ENCODE measurements at regions not wholly inside any gene's neighbourhood (a gene's known extent, or its start where the extent isn't known, plus 50 kb on each side); places are given as distances from the start of the nearest gene placed in this dataset.

DNA sequence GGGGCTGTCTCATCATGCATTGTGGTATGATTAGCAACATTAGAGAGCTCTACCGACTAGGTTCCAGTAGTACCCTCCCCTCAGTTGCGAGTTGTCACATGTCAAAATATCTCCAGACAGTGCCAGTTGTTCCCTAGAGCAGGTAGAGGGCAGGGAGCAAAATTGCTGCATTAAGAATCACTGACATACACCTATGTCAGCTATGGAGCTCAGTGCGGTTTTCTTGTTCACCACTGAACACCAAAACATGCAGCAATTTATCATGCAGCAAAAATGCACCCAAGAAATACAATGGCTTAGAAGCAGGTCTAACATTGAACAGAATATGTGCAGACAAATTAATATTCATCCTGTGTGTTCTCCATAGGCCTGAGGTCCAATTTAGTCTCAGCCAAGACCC, 186.9 kb upstream of the STARD13 start:
- H3K4me1 ChIP-seq = no peaks in the 10 kb centered on the region
- TF ChIP-seq, protein P1, sequence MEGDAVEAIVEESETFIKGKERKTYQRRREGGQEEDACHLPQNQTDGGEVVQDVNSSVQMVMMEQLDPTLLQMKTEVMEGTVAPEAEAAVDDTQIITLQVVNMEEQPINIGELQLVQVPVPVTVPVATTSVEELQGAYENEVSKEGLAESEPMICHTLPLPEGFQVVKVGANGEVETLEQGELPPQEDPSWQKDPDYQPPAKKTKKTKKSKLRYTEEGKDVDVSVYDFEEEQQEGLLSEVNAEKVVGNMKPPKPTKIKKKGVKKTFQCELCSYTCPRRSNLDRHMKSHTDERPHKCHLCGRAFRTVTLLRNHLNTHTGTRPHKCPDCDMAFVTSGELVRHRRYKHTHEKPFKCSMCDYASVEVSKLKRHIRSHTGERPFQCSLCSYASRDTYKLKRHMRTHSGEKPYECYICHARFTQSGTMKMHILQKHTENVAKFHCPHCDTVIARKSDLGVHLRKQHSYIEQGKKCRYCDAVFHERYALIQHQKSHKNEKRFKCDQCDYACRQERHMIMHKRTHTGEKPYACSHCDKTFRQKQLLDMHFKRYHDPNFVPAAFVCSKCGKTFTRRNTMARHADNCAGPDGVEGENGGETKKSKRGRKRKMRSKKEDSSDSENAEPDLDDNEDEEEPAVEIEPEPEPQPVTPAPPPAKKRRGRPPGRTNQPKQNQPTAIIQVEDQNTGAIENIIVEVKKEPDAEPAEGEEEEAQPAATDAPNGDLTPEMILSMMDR (IDR thresholded peaks at IDR 0.05) = no peak

DNA sequence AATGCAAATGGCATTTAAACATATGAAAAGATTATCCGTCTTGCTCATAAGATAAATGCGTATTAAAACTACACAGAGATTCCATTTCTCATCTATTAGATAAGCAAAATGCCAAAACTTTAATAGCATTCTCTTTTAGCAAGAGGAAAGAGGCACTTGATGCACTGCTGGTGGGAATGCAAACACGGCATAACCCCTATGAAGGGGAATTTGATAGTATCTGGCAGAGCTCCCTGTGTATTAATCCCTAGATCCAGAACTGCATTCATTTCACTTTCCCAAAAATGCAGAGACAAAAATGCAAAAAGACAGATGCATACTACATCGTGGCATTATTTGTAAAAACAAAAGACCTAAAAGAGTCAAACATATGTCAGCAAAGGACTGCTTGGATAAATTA, 193.6 kb upstream of the STARD13 start:
- Histone ChIP-seq H3K27ac (no peak overlapping the region), H3K4me1 (no peaks in the 10 kb centered on the region), H3K4me2 (ENCODE audit: low read length) (no peak overlapping the region), H3K9ac (no peak overlapping the region), H3K27me3 (ENCODE audit: control insufficient read depth, insufficient read depth, low read length) (no peaks in the 10 kb centered on the region), H3K4me3 (ENCODE audit: low read depth, low read length) (no peak overlapping the region), H3K79me2 (no peaks in the 10 kb centered on the region), H3K9me3 (ENCODE audit: control insufficient read depth, low read length) (peaks cover under 1% of the 10 kb centered on the region), H2AFZ (no peak overlapping the region), H3K36me3 (ENCODE audit: control insufficient read depth, insufficient read depth, low read length) (no peaks in the 10 kb centered on the region)
- TF ChIP-seq, protein P1 (IDR thresholded peaks at IDR 0.05) = no peak

More for the DNA sequence above, 186.9 kb upstream of the STARD13 start:
- Histone ChIP-seq H2AFZ (no peak overlapping the region), H3K4me3 (ENCODE audit: low read depth, low read length) (no peak overlapping the region), H3K27me3 (ENCODE audit: control insufficient read depth, insufficient read depth, low read length) (no peaks in the 10 kb centered on the region), H3K79me2 (no peaks in the 10 kb centered on the region), H3K4me2 (ENCODE audit: low read length) (no peak overlapping the region), H3K9me3 (ENCODE audit: control insufficient read depth, low read length) (no peaks in the 10 kb centered on the region), H3K9ac (no peak overlapping the region), H3K27ac (no peak overlapping the region), H3K36me3 (ENCODE audit: control insufficient read depth, insufficient read depth, low read length) (no peaks in the 10 kb centered on the region)

DNA sequence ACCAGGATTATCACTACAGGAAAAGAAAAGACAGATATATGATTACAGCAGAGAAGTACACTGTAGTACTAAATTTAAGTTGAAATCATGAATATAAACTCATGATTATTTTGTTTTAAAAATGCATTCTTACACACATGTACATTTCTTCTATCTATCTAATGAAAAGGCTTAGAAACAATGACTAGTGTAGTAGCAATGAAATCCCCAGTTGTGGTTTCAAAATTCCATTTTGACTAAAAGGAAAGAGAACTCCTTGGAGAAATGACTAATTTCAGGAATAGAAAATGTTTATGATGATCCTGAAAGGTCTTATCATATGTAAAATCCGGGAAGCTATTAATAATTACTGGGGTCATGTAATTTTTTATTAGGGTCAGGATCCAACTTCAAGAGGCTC, 195.0 kb upstream of the STARD13 start:
- TF ChIP-seq, protein P1 (IDR thresholded peaks at IDR 0.05) = no peak

DNA sequence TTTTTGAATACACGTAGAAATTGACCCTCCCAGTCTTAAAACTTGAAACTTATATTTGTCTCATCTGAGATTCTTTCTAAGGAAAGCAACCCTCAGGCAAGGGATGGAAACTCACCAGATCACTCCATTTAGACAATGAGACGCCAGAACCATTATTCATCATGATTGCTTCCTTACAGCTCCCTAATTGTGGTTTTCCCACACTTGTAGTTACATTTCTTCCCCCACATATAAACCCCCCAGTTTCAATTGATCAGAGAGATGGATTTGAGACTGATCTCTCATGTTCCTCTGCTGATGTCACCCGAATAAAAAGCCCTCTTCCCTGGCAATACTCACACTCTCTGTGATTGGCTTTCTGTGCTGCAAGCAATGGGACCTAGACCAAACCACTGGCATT, 197.9 kb upstream of the STARD13 start:
- H3K4me3 ChIP-seq (ENCODE audit: low read depth, low read length) = no peak overlapping the region
- peaks cover 6% of the 10 kb centered on the region for H3K9me3 ChIP-seq (ENCODE audit: control insufficient read depth, low read length)
- H3K27me3 ChIP-seq (ENCODE audit: control insufficient read depth, insufficient read depth, low read length) = no peaks in the 10 kb centered on the region
- no peaks in the 10 kb centered on the region for H3K4me1 ChIP-seq
- no peak overlapping the region for H3K27ac ChIP-seq
- no peak overlapping the region for H3K4me2 ChIP-seq (ENCODE audit: low read length)
- TF ChIP-seq, protein P1 (IDR thresholded peaks at IDR 0.05) = no peak
- no peak overlapping the region for H3K9ac ChIP-seq
- no peak overlapping the region for H2AFZ ChIP-seq
- no peaks in the 10 kb centered on the region for H3K79me2 ChIP-seq
- no peaks in the 10 kb centered on the region for H3K36me3 ChIP-seq (ENCODE audit: control insufficient read depth, insufficient read depth, low read length)

More for the DNA sequence above, 195.0 kb upstream of the STARD13 start:
- no peaks in the 10 kb centered on the region for H3K4me1 ChIP-seq
- H3K4me2 ChIP-seq (ENCODE audit: low read length) = no peak overlapping the region
- H2AFZ ChIP-seq = no peak overlapping the region
- H3K4me3 ChIP-seq (ENCODE audit: low read depth, low read length) = no peak overlapping the region
- H3K36me3 ChIP-seq (ENCODE audit: control insufficient read depth, insufficient read depth, low read length) = no peaks in the 10 kb centered on the region
- no peak overlapping the region for H3K9ac ChIP-seq
- no peaks in the 10 kb centered on the region for H3K27me3 ChIP-seq (ENCODE audit: control insufficient read depth, insufficient read depth, low read length)
- H3K79me2 ChIP-seq = no peaks in the 10 kb centered on the region
- no peak overlapping the region for H3K27ac ChIP-seq
- H3K9me3 ChIP-seq (ENCODE audit: control insufficient read depth, low read length) = peaks cover 6% of the 10 kb centered on the region

DNA sequence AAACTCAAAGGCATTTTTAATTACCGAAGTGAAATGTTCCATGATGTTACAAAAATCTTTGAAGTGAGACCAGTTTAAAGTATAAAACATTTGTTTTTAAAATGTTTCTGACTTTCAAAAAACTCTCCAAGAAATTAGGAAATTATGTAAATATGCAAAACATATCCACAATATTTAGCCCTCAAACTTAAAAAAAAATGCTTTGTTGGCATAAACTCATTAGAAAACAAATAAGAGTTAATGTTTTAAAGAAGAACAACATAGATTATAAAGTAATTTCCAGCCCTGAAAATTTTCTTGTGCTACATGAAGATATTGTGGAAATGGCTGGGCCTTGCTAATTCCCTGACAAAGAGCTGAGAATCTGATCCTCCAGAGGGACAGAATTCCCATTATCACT, 199.7 kb upstream of the STARD13 start:
- H2AFZ ChIP-seq = no peak overlapping the region
- H3K79me2 ChIP-seq = no peaks in the 10 kb centered on the region
- no peaks in the 10 kb centered on the region for H3K36me3 ChIP-seq (ENCODE audit: control insufficient read depth, insufficient read depth, low read length)
- H3K9ac ChIP-seq = no peak overlapping the region
- H3K4me3 ChIP-seq (ENCODE audit: low read depth, low read length) = no peak overlapping the region
- no peak overlapping the region for H3K27ac ChIP-seq
- TF ChIP-seq, protein P1 (IDR thresholded peaks at IDR 0.05) = no peak
- H3K27me3 ChIP-seq (ENCODE audit: control insufficient read depth, insufficient read depth, low read length) = no peaks in the 10 kb centered on the region
- H3K9me3 ChIP-seq (ENCODE audit: control insufficient read depth, low read length) = peaks cover 6% of the 10 kb centered on the region
- H3K4me1 ChIP-seq = no peaks in the 10 kb centered on the region
- H3K4me2 ChIP-seq (ENCODE audit: low read length) = no peak overlapping the region

All from parathyroid adenoma (tissue), 2 donors.